Kidney (tissue), 13 donors: ENCODE measurements at regions not wholly inside any gene's neighbourhood (a gene's known extent, or its start where the extent isn't known, plus 50 kb on each side); places are given as distances from the start of the nearest gene placed in this dataset.

ENCODE experiments used
- DNase-seq, 5 donors: peaks; one replicate each; pipeline ENCODE4 v3.0.0-alpha.2; 2013 to 2020
- FAIRE-seq: peaks from 2 replicates; lab custom pipeline; 2012; peaks lifted over from hg19 to GRCh38; lab: Jason Lieb, UNC
- H3K27ac ChIP-seq, 2 donors: one replicate each; pipeline ENCODE4 v1.7.0; 2013; ENCODE audit warnings: low read depth in 2 of 2, low read length in 2 of 2, inconsistent platforms in 1 of 2
- H3K27me3 ChIP-seq: one replicate; pipeline ENCODE4 v1.7.1; 2013; ENCODE audit warnings: low read length, inconsistent platforms; ENCODE audit not compliant: control insufficient read depth, insufficient read depth
- H3K36me3 ChIP-seq, 3 donors: one replicate each; pipeline versions ENCODE4 v1.7.0 to v1.7.1; 2013; ENCODE audit warnings: low read length in 3 of 3, control low read depth in 1 of 3, inconsistent platforms in 1 of 3; ENCODE audit not compliant: insufficient read depth in 3 of 3, control insufficient read depth in 2 of 3
- H3K4me1 ChIP-seq, 3 donors: one replicate each; pipeline versions ENCODE4 v1.7.0 to v1.7.1; 2013; ENCODE audit warnings: low read length in 3 of 3, inconsistent platforms in 1 of 3, low read depth in 1 of 3; ENCODE audit not compliant: control insufficient read depth in 2 of 3, insufficient read depth in 2 of 3
- H3K4me3 ChIP-seq, 3 donors: one replicate each; pipeline versions ENCODE4 v1.7.0 to v1.8.1; 2013; ENCODE audit warnings: low read length in 3 of 3, control low read depth in 1 of 3, inconsistent platforms in 1 of 3
- H3K9ac ChIP-seq, 3 donors: one replicate each; pipeline versions ENCODE4 v1.7.0 to v1.7.1; 2013; ENCODE audit warnings: low read length in 3 of 3, control low read depth in 1 of 3, inconsistent platforms in 1 of 3
- H3K9me3 ChIP-seq, 3 donors: one replicate each; pipeline versions ENCODE4 v1.7.0 to v1.7.1; 2013; ENCODE audit warnings: low read length in 3 of 3, control low read depth in 1 of 3, inconsistent platforms in 1 of 3; ENCODE audit not compliant: control insufficient read depth in 2 of 3, insufficient read depth in 1 of 3
- CTCF ChIP-seq: IDR thresholded peaks from 3 replicates; pipeline ENCODE4 v1.5.1; 2012; ENCODE audit warnings: mild to moderate bottlenecking, moderate library complexity, borderline replicate concordance; ENCODE audit not compliant: insufficient read depth; ENCODE audit errors: extremely low read depth
- intact Hi-C: fragments of 100-400 bp; cut with DNase I; formaldehyde crosslinking; loops from one replicate; pipeline ENCODE4 v1.11.1; 2022
- donor health status: control.
- donor health status: control.
- donor health status: control.
- donor health status: control.
- donor health status: control.
- donor health status: DM: yes; HTN: yes; CAD: no.
- donor health status: Normal renal cell carcinoma (clear cell type).

GRCh38 chr6:156379392-156380289, 397.5 kb upstream of the ARID1B start:
- no peak for FAIRE-seq

GRCh38 chr6:156378853-156379252, 398.3 kb upstream of the ARID1B start:
- Histone ChIP-seq H3K4me3 (no peak overlapping the region), H3K27me3 (no peaks in the 10 kb centered on the region), H3K9me3 (no peaks in the 10 kb centered on the region), H3K36me3 (no peaks in the 10 kb centered on the region), H3K9ac (no peak overlapping the region), H3K4me1 (no peaks in the 10 kb centered on the region), H3K27ac (no peak overlapping the region)
- no peak for FAIRE-seq
- intact Hi-C loops, result no loop called here
- no peak for DNase-seq
- no peak for TF ChIP-seq CTCF

More at GRCh38 chr6:156379392-156380289, 397.5 kb upstream of the ARID1B start:
- DNase-seq, result no peak
- Histone ChIP-seq H3K4me3 (no peak overlapping the region), H3K9me3 (no peaks in the 10 kb centered on the region), H3K36me3 (no peaks in the 10 kb centered on the region), H3K27me3 (no peaks in the 10 kb centered on the region), H3K4me1 (no peaks in the 10 kb centered on the region), H3K9ac (no peak overlapping the region), H3K27ac (no peak overlapping the region)
- intact Hi-C loops, result no loop called here
- TF ChIP-seq CTCF, result no peak

- no peak overlapping the region for H3K9ac ChIP-seq
- H3K4me3 ChIP-seq, result no peak overlapping the region
- DNase-seq, result no peak
- no peak overlapping the region for H3K27ac ChIP-seq
- no peak for TF ChIP-seq CTCF
- H3K9me3 ChIP-seq, result no peaks in the 10 kb centered on the region
- no peaks in the 10 kb centered on the region for H3K36me3 ChIP-seq
- FAIRE-seq, result no peak
- H3K4me1 ChIP-seq, result no peaks in the 10 kb centered on the region
- intact Hi-C loops, result no loop called here
- H3K27me3 ChIP-seq, result no peaks in the 10 kb centered on the region
Measured at GRCh38 chr6:156376091-156376490, 401.1 kb upstream of the ARID1B start.

- Histone ChIP-seq H3K9ac (no peak overlapping the region), H3K4me3 (no peak overlapping the region), H3K9me3 (no peaks in the 10 kb centered on the region), H3K27ac (no peak overlapping the region), H3K4me1 (no peaks in the 10 kb centered on the region), H3K27me3 (no peaks in the 10 kb centered on the region), H3K36me3 (no peaks in the 10 kb centered on the region)
- DNase-seq, result no peak
- FAIRE-seq, result no peak
- no peak for TF ChIP-seq CTCF
- intact Hi-C loops, result no loop called here
Measured at GRCh38 chr6:156359912-156360311, 417.3 kb upstream of the ARID1B start.
